Limb (tissue), 2 donors: ENCODE measurements at regions not wholly inside any gene's neighbourhood (a gene's known extent, or its start where the extent isn't known, plus 50 kb on each side); places are given as distances from the start of the nearest gene placed in this dataset.
A peak's percentile ranks its signal among the peaks of the same experiment; 100 is the strongest.

Experiments used
- DNase-seq, 2 donors: peaks; one replicate each; pipeline ENCODE4 v3.0.0-alpha.2; 2016; ENCODE audit errors: extremely low spot score in 2 of 2

GRCh38 chr22:44424359-44424682 lies 73.7 kb downstream of the RTL6 start:
- DNase-seq, result no peak

DNA sequence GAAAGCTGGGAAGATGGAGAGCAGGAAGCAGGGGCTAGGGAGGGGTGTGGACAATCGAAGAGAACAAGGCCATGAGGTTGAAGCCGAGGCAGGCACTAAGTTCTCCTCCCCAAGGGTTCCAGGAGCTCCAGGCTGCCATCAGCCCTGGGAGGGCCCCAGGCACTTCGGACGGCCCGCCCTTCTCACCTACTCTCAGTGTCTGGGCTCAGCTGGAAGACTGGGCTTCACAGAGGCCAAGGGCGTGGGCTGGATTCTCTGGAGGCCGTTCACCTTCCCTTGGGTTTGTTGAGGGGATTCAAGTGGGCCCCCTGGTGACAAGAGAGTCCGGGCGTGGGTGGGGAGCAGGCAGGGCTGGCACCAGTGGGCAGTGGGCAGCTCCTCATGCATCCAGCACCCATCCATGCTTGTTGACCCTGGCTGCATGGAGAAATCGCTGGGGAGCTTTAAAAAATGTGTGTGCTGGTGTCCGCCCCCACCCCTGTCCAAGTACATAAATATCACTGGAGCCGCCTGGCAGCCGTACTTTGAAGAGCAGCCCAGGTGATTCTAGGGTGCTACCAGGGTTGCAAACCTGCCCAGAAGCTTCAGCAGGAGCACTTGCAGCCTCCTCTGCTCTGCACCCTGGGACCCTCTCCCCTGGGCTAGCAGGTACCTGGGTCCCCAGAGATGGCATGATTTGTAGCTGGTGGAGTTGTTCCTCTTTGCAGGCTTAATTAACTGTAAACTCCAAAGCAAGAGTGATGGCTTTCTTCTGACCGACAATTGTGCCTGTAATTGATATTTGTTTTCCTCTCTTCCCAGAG lies 74.3 kb downstream of the RTL6 start:
- DNase-seq, result peak in 1 of 2 donors; percentile 24

- DNase-seq, result peak in 1 of 2 donors; percentile 26
Measured at GRCh38 chr22:44422746-44423380, 75.2 kb downstream of the RTL6 start.

GRCh38 chr22:44419429-44419828 lies 78.6 kb downstream of the RTL6 start:
- DNase-seq, result no peak

DNA sequence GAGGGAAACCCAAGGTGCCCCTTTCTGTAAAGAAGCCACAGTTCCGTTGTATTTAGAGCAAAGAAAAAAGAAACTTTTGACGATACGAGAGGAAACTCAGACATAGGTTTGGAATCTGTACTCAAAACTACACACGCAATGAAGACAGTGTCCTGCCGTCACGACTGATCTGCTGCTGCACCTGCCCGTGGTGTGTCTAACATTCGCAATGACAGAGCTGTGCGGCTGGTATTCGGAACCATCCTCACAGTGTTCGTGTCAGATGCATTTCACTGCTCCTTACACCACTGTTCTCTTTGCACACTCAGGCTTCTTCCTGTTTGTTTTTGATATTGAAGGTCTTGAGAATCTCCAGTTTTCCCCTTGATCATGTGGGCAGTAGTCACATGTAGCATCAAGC lies 84.8 kb downstream of the RTL6 start:
- DNase-seq, result peak in 1 of 2 donors; percentile 24

DNA sequence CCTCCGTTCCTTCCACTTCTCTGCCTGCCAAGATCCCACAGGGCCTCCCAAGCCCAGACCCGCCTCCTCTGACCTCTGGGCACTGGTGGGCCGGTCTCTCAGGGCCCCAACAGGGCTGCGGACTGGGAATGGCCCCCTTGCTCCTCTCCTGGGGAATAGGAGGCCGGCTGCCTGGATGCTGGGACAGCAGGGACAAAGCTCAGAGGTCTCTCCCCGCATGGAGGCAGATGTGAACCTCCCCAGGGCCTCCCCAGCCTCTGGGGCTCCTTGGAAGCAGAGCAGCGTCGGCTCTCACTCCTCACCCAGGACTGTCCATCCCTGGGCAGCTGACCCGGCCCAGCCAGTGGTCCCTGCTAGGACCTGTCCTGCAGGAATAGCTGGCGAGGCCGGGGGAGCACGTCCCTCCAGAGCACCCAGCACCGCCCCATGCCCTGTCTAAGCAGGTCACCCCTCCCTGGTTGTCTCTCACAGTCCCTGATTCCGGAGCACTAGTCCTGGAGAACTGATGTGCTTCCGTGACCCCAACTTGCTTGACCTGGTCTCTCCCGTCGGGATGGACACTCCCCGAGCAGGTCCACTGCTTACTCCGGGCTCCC lies 85.8 kb downstream of the RTL6 start:
- DNase-seq, result peak in 1 of 2 donors; percentile 29

DNA sequence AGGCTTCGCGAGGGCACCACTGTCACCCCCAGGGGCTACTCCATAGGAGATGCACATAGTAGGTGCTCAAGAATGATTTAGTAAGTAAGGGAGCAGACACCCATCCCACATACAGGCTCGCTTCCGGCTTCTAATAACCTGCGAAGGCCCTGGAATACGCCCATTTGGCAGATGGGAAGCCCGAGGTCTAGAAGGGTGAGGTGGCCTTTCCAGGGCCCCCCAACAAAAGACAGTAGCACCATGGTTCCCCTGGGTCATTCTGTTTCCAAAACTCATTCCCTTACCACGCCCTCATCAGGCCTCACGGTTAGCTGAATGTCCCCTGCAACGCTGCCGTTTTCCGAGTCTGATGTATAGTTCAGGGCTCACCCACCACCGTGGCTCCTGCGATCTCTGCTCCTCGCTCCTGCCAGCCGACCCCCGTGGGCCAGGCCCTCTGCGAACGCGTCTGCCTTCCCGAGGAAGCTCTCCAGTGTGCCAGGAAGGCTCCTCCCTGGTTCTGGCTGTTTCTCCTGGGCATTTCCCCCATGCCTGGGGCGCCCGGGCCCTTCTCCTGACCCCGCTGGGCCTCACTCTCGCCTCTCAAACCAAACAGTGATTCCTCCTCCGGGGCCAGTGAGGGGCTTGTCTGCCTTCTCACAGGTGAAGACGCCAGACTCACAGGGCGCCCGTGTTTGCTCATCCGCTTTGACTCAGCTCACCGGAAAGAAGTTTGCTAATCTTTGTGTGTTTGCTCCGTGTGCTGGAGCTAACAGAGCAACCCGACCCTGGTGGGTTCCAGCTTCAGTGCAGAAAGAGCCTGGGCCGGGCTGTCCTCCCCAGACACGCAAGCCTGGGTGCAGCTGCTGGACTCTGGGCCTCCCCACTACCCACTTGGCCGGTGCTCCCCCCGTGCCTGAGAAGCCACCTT lies 86.6 kb downstream of the RTL6 start:
- peak in 1 of 2 donors; percentile 36 for DNase-seq

DNA sequence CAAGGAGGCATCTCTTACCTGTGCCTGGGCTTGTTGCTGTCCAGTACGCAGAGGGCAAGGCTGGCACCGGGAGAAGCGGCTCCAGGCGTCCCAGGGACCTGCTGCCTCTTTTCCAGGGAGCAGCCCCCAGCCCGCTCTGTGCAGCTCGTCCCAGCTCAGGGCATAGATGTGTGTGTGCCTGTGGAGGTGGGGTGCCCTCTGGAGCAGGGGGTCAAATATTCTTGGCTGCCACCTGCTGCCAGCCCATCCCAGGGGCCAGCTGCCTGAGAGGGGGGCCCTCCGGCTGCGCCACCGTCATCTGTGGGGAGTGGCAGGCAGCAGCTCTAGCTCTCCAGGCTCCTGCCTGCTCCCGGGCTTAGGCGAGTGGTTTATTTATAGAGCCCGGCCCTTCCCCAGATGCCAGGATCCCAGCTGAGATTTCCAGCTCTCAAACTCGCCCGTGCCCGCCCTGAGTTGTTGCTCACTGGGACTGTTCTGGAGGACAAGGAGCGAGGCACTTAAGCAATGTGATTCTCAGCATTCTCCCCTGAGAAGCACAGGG lies 87.5 kb downstream of the RTL6 start:
- DNase-seq, result peak; percentile 48 to 65

DNA sequence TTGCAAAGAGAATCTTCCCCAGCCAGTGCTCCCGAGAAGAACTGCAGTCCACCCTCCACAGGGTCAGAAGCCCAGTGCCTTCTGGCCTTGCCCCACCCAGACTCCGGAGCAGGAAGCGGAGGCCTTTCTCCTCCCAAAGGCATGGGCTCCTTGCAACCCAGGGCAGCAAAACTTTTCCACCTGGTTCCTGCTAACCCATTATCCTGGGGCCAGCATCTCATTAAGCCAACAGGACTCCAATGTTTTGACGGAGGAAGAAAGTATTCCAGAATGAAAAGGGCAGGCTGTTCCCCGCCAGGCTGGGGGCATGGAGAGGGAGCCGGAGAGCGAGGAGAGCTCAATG lies 88.1 kb downstream of the RTL6 start:
- DNase-seq, result no peak

DNA sequence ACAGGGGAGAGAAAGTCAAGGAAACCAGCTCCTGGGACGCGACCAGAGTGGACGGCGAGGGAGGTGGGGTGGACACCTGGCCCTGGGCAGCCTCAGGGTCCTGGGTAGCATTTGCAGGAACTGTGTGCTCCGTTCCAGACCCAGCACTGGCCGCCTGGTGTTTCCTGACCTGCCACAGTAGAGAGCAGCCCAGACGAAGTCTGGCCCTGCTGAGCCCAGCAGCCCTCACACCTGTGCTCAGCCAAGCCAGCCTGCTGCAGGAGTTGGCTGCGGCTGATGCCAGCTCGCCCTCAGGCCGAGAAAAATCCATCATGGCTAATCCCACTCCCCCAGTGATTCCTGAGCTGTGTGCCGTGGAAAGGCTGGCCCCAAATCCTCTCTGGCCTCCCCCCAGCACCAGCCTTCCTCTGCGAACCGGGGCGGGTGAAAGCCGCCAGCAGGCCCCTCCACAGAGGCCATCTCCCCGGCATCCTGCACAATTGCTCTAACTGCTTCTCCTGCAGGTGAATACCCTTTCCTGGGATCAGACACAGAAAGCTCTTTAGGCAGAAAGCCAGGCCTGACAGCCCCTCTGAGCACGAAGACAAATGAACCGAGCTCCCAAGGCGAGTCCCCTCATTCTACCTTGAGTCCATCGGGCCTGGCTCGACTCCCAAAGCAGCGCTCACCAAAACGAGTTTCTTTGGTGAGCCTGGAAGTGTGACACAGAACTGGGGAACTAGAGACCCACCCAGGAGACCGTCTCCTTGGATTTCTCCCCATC lies 88.6 kb downstream of the RTL6 start:
- DNase-seq, result peak in 1 of 2 donors; percentile 43

DNA sequence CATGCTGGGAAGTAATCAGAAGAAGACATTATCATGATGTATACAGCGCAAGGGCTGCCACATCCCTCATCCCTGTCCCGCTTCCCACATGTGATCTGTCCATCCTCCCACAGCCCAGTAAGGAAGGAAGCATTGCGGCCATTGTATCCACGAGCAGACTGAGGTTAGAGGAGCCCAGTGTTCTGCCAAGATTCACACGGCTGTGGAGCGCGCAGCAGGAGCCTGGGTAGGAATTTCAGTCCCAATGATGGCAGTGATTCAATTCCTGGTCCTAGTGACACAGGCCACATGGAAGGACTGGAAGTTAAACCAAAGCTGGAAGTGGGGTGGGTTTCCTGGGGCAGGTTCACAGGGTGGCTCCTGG lies 89.2 kb downstream of the RTL6 start:
- DNase-seq, result no peak

DNA sequence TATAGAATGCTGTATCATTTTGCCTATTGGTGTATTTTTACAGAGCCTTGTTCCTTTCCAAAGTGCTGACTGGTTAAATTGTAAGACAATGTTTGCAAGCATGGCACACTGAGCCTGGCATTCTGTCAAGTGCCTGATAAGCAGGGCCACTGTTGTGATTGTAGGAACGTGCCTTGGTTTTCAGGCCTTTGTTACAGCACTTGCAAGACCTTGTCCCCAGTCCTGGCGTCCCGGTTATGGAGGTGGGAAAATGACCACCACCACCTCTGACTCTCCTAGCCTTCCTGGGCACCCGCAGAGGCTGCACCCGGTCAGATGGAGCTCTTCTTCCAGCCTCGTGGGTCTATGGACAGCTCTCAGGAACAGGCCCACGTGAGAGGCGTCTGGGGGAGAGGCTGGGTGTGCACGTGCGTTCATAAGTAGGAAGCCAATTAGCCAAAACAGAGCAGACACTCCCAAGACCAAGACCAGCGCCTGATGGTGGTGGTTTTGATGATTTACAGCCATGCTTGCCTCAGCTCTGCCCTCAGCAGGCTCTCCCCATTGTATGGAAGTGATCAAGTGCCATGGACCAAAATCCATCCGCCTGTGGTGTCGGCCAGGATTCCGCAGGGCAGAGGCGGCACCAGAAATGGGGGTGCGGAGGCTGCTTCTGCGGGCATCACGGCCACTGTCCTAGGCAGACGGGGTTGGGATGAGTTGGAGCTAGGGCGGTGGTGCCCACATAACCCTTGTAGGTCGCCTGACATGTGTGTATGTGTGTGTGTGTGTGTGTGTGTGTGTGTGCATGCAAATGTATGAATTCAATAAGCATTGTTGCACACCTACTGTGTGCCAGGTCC lies 89.8 kb downstream of the RTL6 start:
- DNase-seq, result peak in 1 of 2 donors; percentile 18

DNA sequence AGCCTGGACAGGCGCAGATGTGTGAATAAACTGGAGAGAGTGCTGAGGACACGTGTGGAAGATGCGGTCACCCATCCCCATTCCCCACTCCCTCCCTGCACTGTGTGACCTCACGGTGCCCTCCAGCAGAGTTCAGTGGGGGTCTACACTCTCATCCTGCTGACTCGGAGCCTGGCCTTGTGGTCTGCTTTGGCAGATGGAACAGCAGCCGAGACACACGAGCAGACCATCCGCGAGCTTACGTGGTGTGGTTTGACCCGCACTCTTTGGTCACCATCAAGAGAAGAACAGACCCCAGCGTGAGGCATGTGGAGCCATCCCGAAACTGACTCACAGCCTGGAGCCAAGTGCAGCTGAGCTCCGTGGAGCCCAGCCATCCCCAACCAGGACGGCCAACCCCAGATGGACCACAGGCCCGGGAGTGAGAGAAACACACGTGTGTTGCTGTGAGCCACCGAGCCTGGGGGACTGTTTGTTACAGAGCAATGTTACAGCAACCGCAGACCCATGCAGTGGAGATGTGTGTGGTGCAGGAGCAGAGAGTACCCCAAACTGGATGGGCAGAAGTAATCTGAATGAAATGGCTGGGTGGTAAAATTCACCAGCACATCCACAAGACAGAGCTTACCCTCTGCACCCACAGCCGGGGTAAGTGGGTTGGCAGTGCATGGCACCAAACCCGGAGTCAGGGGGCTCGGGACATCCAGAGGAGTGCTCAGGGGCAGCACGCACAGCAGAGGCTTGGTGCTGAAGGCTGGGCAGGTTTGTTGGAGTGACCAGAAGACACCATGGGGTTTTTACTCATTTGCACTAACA lies 90.7 kb downstream of the RTL6 start:
- peak in 1 of 2 donors; percentile 34 for DNase-seq

DNA sequence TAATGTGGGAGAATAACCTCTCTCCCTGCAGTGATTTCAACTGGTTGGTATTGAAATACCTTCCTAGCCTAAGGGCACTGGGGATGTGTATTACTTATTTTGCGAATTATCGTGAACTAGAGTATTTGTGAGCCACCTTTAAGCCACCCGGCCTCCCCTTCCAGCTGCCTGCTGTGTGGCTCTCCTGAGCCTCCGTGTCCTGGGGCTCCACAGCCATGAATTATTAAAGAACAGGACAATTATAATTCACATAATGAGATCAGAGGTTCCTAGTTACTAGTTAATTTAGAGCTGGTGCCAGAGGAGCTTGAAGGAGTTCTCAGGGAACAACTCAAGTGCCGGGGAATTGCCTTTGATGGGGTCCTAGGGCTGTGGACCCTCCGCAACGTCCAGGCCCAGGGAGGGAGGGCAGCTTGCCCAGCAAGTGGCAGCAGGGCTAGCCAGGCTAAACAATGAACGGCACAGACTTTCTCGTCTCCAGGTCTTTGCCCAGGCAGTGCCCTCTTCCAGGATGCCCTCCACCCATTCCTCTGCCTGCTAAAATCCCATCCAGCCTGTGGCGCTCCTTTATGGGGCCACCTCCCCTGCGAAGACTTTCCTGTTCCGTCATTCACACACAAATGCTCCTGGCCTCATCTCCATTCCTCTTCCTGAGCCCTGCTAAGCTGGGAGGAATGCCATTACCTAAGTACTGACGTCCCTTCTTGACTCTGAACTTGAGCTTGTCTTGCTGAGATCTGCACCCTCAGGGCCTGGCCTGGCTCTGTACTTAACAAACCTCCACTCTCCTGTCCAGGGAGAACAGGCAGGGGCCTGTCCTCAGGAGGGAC lies 91.5 kb downstream of the RTL6 start:
- DNase-seq, result no peak

DNA sequence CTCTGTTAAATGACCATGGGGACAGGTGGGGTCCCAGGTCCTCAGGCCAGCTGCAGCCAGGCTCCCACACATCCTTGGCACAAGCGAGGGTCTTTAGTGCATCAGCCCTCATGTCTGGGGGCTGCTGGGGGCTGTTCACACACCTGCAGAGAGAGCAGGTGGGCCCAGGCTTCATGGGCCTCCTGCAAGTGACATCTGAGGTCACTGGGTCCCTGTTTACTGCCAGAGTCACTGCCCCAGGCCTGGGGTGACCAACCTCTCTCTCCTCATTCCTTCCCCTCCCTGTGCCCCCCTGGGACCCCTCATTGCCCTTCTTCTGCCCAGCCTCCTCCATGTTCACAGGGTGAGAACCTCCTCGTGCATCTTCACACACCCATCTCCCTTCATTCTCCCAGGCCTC lies 92.4 kb downstream of the RTL6 start:
- peak in 1 of 2 donors; percentile 24 for DNase-seq

DNA sequence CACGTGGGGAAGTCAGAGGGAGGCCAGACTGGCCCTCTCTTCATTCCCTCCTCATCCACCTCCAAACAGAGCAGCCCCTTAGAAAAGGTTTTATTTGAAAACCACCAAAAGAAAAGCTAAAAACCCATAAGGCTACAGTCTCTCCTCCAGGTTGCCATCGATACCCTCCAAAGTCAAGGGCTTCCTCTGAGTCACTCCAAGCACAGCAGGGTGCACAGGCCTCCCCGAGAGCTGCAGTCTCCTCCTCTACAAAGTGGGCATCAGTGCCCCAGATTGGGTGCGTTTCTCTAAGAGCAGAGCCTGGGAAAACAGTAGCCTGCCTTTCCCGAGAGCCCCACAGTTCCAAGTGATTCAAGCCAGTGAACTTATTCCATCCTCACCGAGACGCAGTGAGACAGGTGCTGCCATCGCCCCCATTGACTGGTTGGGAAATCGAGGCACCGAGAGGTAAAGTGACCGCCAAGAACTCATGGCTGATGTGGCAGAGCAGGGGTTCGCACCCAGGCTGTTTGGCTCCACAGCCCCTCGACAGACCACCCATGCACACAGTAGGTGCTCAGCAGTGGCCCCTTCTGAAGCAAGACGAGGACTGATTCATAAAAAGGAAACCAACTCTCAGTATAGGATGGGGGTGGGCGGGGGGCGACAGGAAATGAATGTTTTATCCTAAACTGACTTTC lies 91.7 kb upstream of the SHISAL1 start:
- no peak for DNase-seq

DNA sequence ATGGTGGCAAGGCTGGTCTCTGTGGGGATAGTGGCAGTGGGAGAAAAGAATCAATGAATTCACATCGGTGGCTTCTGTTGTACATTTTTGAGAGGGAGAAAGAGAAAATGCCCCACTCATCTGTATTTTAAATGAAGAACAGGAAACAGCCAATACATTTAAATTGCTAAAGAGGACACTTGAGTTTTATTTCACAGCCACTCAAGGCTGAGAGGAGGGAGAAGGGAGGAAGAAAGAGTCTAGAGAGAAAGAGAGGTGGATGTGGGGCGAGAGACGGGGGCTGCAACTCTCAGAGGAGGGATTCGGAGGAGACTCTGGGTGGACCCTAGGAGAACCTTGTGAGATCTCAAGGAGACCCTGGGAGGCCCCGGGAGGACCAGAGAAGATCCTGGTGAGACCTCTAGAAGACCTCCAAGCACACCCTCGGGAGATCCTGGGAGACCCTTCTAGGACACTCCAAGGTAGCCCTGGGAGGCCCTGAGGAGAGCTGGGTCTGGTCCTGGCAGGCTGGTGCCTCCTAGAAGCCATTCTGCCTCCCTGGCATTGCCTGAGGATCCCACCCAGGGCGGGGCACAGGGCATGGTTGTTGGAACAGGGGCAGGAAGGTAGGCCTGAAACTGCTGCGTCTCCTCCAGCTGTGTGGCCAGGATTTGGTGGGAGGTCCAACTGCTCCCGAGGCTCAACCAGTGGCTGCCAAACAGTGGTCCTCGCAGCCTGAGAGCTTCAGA lies 91.0 kb upstream of the SHISAL1 start:
- no peak for DNase-seq
